ENCODE measurements at regions not wholly inside any gene's neighbourhood (a gene's known extent, or its start where the extent isn't known, plus 50 kb on each side); places are given as distances from the start of the nearest gene placed in this dataset.
A peak's percentile ranks its signal among the peaks of the same experiment; 100 is the strongest.

- TF ChIP-seq GLMP (CRISPR knock-in tag; IDR thresholded peaks at IDR 0.05; ENCODE audit: borderline replicate concordance) (no peak), TCF12 (IDR thresholded peaks at IDR 0.05) (no peak), TCF12 (CRISPR knock-in tag; IDR thresholded peaks at IDR 0.05) (no peak), SMARCC2 (IDR thresholded peaks at IDR 0.05) (no peak), ZNF232 (CRISPR knock-in tag; IDR thresholded peaks at IDR 0.05; ENCODE audit: borderline replicate concordance) (no peak), ZNF768 (CRISPR knock-in tag; IDR thresholded peaks at IDR 0.05) (no peak)
These were observed 163.3 kb downstream of the PAWR start (continued) for GRCh38 chr12:79527473-79527872.

- Histone ChIP-seq H2AFZ (ENCODE audit: low read length) (no peak overlapping the region), H3K27me3 (ENCODE audit: control insufficient read depth in 1 of 2, insufficient read depth in 2 of 2, low read length in 2 of 2) (no peaks in the 10 kb centered on the region), H4K20me1 (ENCODE audit: insufficient read depth, low read length) (no peaks in the 10 kb centered on the region), H3K4me2 (ENCODE audit: low read depth, low read length) (no peak overlapping the region), H3K4me1 (ENCODE audit: insufficient read depth, low read length) (peaks cover 59% of the 10 kb centered on the region), H3K9ac (ENCODE audit: insufficient read depth, low read depth, low read length) (no peak overlapping the region), H3K4me3 (replicated peaks in 1 of 3; ENCODE audit: insufficient read depth in 1 of 3, low read depth in 2 of 3, low read length in 3 of 3) (no peak overlapping the region), H3K79me2 (ENCODE audit: insufficient read depth, low read length) (no peaks in the 10 kb centered on the region), H3K9me3 (ENCODE audit: low read length) (no peaks in the 10 kb centered on the region), H3K27ac (ENCODE audit: extremely low read length, insufficient read depth, low read length) (peak overlapping the region; percentile 23), H3K36me3 (replicated peaks in 1 of 2; ENCODE audit: control insufficient read depth in 1 of 2, insufficient read depth in 2 of 2, low read length in 2 of 2) (no peaks in the 10 kb centered on the region)
- in situ Hi-C loops (cut with HindIII; ENCODE audit: extremely low pct_ligation_motif_present, low pct_unique_long_range_greater_than_20kb) (loop anchor here (10.0 kb wide), 1 partner anchor 111 kb away; no protein-coding TSS in a partner anchor), intact Hi-C loops (cut with micrococcal nuclease; ENCODE audit: unreplicated experiment) (no loop called here)
- FAIRE-seq (no peak), ATAC-seq (no peak), DNase-seq (ENCODE audit: low spot score) (no peak)
- POLR2A ChIA-PET, result no interaction called here
- BruUV-seq (replicated peaks), result no TSS peak
- CTCF ChIA-PET (ENCODE audit: low intra/inter-chr PET ratio, low total read pairs), result no interaction called here
- TF ChIP-seq PAXIP1 (CRISPR knock-in tag; conservative IDR thresholded peaks at IDR 0.05) (peak; percentile 53), ZSCAN9 (CRISPR knock-in tag; IDR thresholded peaks at IDR 0.05; ENCODE audit: borderline replicate concordance) (no peak), RCOR2 (CRISPR knock-in tag; IDR thresholded peaks at IDR 0.05) (0 out of 2 replicates have a peak, but pooled peaks have one; percentile 21), AKNA (CRISPR knock-in tag; IDR thresholded peaks at IDR 0.05; ENCODE audit: borderline replicate concordance) (no peak), ZBTB42 (CRISPR knock-in tag; IDR thresholded peaks at IDR 0.05) (no peak), RAD51 (IDR thresholded peaks at IDR 0.05; ENCODE audit: borderline replicate concordance) (no peak), RXRB (CRISPR knock-in tag; IDR thresholded peaks at IDR 0.05; ENCODE audit: borderline replicate concordance) (0 out of 2 replicates have a peak, but pooled peaks have one; percentile 21)
These were observed 165.4 kb downstream of the PAWR start for GRCh38 chr12:79525357-79525756.

Data from HepG2 (cell line).